Large intestine (tissue), 3 donors: ENCODE measurements at regions not wholly inside any gene's neighbourhood (a gene's known extent, or its start where the extent isn't known, plus 50 kb on each side); places are given as distances from the start of the nearest gene placed in this dataset.
"Not testable (repeated sequence)": the region's sequence is repeated elsewhere in the genome, so short reads cannot be mapped to it uniquely, and the experiment has no call there.

Experiments used
- DNase-seq, 2 donors: peaks; one replicate each; pipeline versions ENCODE4 v3.0.0 to v3.0.0-alpha.2; 2013
- H3K27ac ChIP-seq: one replicate; pipeline ENCODE4 v1.5.1; 2013; ENCODE audit warnings: low read length
- H3K27me3 ChIP-seq: 2 replicates; pipeline ENCODE4 v1.6.1; 2013; ENCODE audit warnings: low read length; ENCODE audit not compliant: control insufficient read depth, insufficient read depth
- H3K36me3 ChIP-seq: 2 replicates; pipeline ENCODE4 v1.6.1; 2013; ENCODE audit warnings: low read length; ENCODE audit not compliant: control insufficient read depth, insufficient read depth
- H3K4me1 ChIP-seq: one replicate; pipeline ENCODE4 v1.6.1; 2013; ENCODE audit warnings: low read length; ENCODE audit not compliant: control insufficient read depth, insufficient read depth
- H3K4me3 ChIP-seq: one replicate; pipeline ENCODE4 v1.5.1; 2013; ENCODE audit warnings: low read length
- H3K9me3 ChIP-seq: one replicate; pipeline ENCODE4 v1.6.1; 2013; ENCODE audit warnings: mild to moderate bottlenecking, low read depth, low read length, moderate library complexity; ENCODE audit not compliant: control insufficient read depth
- WGBS: methylation state at CpG from one replicate; pipeline ENCODE4 v1.1.5; 2013; ENCODE audit warnings: low lambda C conversion rate; ENCODE audit not compliant: insufficient coverage; 5-methylcytosine and 5-hydroxymethylcytosine counted together

DNA sequence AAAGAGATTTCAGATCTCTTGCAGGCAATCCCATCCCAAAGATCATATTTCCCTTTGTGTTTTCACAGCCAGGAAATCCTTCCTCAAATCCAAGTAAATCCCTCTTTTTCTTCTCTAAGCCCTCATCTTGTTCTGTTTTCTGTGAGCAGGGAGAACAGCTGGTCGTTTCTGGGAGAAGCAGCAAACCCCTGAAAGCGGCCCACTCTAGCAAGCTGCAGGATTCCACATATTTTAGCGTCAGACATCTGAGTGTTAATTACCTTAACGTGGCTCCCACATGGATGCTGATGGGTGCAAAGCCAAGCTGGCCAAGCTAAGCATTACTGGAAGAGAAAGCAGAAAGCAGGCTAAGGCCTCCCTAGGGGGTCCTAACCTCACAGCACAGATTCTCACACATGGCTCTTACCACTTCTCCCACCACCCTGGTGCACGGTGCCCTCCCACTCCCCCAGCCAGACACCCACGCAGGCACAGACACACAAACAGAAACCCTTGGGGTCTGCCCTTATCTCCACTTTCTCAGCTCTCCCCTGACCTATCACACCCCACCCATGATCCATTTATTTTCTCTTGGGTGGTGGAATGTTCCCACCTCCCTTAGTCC is 551.0 kb upstream of the AUTS2 start:
- no CpG with 5 or more reads among the region's 6 CpGs for WGBS
- Histone ChIP-seq H3K4me1 (no peaks in the 10 kb centered on the region), H3K36me3 (no peaks in the 10 kb centered on the region), H3K27me3 (no peaks in the 10 kb centered on the region), H3K4me3 (no peak overlapping the region), H3K9me3 (peaks cover 3% of the 10 kb centered on the region), H3K27ac (no peak overlapping the region)
- DNase-seq: no peak

GRCh38 chr7:69049326-69049725 is 548.9 kb upstream of the AUTS2 start:
- Histone ChIP-seq H3K4me3 (no peak overlapping the region), H3K36me3 (no peaks in the 10 kb centered on the region), H3K9me3 (no peaks in the 10 kb centered on the region), H3K27ac (no peak overlapping the region), H3K27me3 (no peaks in the 10 kb centered on the region), H3K4me1 (no peaks in the 10 kb centered on the region)
- 100% methylated on average over 1 of the region's 5 CpGs for WGBS
- DNase-seq: no peak

GRCh38 chr7:69052447-69052846 is 545.8 kb upstream of the AUTS2 start:
- WGBS: 67% methylated on average over 1 of the region's 4 CpGs
- DNase-seq: no peak
- Histone ChIP-seq H3K4me3 (no peak overlapping the region), H3K36me3 (no peaks in the 10 kb centered on the region), H3K27me3 (no peaks in the 10 kb centered on the region), H3K9me3 (peaks cover 2% of the 10 kb centered on the region), H3K27ac (no peak overlapping the region), H3K4me1 (no peaks in the 10 kb centered on the region)

DNA sequence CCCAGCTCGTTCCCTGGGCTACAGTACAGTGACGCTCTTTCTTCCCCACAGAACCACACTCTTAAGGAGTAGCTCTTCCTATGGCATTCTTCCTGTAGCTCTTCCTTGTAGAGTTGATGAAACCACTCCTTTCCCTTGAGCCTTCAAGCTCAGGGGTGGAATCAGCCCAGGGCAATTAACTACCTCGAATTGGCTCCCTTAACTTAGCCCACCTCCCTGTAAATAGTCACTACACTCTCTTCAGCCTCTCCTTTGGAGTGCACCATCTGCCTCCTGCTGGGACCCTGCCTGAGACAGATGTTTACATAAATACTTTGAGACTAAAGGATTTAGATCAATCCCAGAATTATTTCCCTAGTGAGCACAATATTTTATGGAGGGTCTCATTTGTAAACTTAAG is 537.8 kb upstream of the AUTS2 start:
- WGBS: no CpG with 5 or more reads among the region's 3 CpGs
- no peak overlapping the region for H3K4me3 ChIP-seq
- peaks cover 6% of the 10 kb centered on the region for H3K9me3 ChIP-seq

DNA sequence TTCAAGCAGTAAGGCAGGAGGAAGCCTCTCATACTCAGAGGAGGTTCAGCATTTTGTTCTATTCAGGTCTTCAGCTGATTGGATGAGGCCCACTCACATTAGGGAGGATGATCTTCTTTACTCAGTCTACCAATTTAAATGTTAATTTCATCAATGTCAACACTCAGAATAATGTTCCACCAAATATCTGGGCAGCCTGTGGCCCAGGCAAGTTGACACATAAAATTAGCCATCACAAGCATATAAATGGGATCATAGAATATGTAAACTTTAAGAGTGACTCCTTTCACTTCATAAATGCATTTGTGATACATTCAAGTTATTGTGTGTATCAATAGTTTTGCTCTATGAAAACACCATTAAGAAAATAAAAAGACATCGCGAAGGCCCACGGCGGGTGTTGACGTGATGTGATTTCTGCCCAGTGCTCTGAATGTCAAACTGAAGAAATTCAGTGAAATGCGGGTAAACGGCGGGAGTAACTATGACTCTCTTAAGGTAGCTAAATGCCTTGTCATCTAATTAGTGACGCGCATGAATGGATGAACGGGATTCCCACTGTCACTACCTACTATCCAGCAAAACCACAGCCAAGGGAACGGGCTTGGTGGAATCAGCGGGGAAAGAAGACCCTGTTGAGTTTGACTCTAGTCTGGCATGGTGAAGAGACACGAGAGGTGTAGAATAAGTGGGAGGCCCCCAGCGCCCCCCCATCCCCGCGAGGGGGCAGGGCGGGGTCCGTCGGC is 536.1 kb upstream of the AUTS2 start:
- no peaks in the 10 kb centered on the region for H3K27me3 ChIP-seq
- no peaks in the 10 kb centered on the region for H3K4me1 ChIP-seq
- H3K27ac ChIP-seq: no peak overlapping the region
- WGBS: 100% methylated on average over 2 of the region's 20 CpGs
- H3K36me3 ChIP-seq: no peaks in the 10 kb centered on the region
- H3K4me3 ChIP-seq: no peak overlapping the region
- DNase-seq: peak in 1 of 2 donors; percentile 11
- peaks cover 4% of the 10 kb centered on the region for H3K9me3 ChIP-seq

More for the DNA sequence above, 537.8 kb upstream of the AUTS2 start:
- Histone ChIP-seq H3K4me1 (no peaks in the 10 kb centered on the region), H3K27me3 (no peaks in the 10 kb centered on the region), H3K27ac (no peak overlapping the region), H3K36me3 (no peaks in the 10 kb centered on the region)
- no peak for DNase-seq

DNA sequence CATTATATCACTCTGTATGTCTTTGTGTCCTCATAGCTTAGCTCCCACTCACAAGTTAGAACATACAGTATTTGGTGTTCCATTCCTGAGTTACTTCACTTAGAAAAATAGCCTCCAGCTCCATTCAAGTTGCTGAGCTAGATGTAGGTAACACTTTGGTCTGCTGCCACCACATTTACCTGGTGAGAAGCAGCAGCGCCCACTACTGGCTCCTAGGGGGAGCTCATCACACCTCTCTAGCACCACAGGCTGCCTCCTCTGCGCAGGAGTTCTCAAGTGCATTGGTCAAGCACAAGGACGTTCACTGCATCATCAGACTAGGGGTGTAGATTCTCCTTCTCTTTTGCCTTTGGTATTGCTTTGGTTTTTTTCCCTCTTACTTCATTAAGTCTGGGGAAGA is 530.9 kb upstream of the AUTS2 start:
- DNase-seq: peak; percentile 19 to 28
- H3K4me1 ChIP-seq: no peaks in the 10 kb centered on the region
- H3K36me3 ChIP-seq: no peaks in the 10 kb centered on the region
- H3K27ac ChIP-seq: no peak overlapping the region
- H3K4me3 ChIP-seq: no peak overlapping the region
- no CpG with 5 or more reads among the region's 3 CpGs for WGBS
- H3K9me3 ChIP-seq: peaks cover 3% of the 10 kb centered on the region
- no peaks in the 10 kb centered on the region for H3K27me3 ChIP-seq

- H3K27me3 ChIP-seq: no peaks in the 10 kb centered on the region
- H3K4me3 ChIP-seq: no peak overlapping the region
- no peaks in the 10 kb centered on the region for H3K36me3 ChIP-seq
- no CpG with 5 or more reads among the region's 3 CpGs for WGBS
- no peak overlapping the region for H3K27ac ChIP-seq
- H3K4me1 ChIP-seq: no peaks in the 10 kb centered on the region
- DNase-seq: no peak
- H3K9me3 ChIP-seq: no peaks in the 10 kb centered on the region
These were observed 527.8 kb upstream of the AUTS2 start for GRCh38 chr7:69070476-69070875.

- Histone ChIP-seq H3K4me3 (no peak overlapping the region), H3K27me3 (no peaks in the 10 kb centered on the region), H3K27ac (no peak overlapping the region), H3K9me3 (no peaks in the 10 kb centered on the region), H3K4me1 (no peaks in the 10 kb centered on the region), H3K36me3 (no peaks in the 10 kb centered on the region)
- no peak for DNase-seq
- 92% methylated on average over 2 of the region's 4 CpGs for WGBS
These were observed 521.7 kb upstream of the AUTS2 start for GRCh38 chr7:69076566-69076965.

- Histone ChIP-seq H3K27ac (no peak overlapping the region), H3K9me3 (no peaks in the 10 kb centered on the region), H3K4me1 (no peaks in the 10 kb centered on the region), H3K4me3 (no peak overlapping the region), H3K36me3 (no peaks in the 10 kb centered on the region), H3K27me3 (no peaks in the 10 kb centered on the region)
- no CpG with 5 or more reads among the region's 9 CpGs for WGBS
- peak in 1 of 2 donors; percentile 2 for DNase-seq
These were observed 519.1 kb upstream of the AUTS2 start for GRCh38 chr7:69078997-69079769.

DNA sequence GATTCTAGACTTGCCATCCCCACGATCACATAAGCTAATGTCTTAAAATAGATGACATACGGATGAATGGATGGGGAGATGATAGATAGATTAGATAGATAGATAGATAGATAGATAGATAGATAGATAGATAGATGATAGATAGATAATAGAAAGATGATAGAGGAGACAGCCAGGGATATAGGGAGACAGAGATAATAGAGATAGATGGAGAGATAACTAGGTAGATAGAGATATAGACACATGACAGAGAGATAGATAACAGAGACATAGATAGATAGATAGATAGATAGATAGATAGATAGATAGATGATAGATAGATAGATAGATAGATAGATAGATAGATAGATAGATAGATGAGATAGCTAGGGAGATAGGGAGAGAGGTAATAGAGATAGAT is 511.0 kb upstream of the AUTS2 start:
- H3K27me3 ChIP-seq, H3K4me3 ChIP-seq: not testable (repeated sequence)
- WGBS: 90% methylated on average over 1 of the region's 2 CpGs

More for the DNA sequence above, 511.0 kb upstream of the AUTS2 start:
- H3K27ac ChIP-seq, H3K4me1 ChIP-seq, H3K36me3 ChIP-seq, DNase-seq, H3K9me3 ChIP-seq: not testable (repeated sequence)
